GM21526 (cell line): ENCODE measurements at regions not wholly inside any gene's neighbourhood (a gene's known extent, or its start where the extent isn't known, plus 50 kb on each side); places are given as distances from the start of the nearest gene placed in this dataset.
"Not testable (repeated sequence)": the region's sequence is repeated elsewhere in the genome, so short reads cannot be mapped to it uniquely, and the experiment has no call there.

ENCODE experiments used
- ATAC-seq: cut with Tn5 transposase; IDR thresholded peaks from one replicate; pipeline ENCODE4 v1.9.1; 2021; ENCODE audit warnings: moderate library complexity; ENCODE audit not compliant: unreplicated experiment, low FRiP score

- ATAC-seq: no peak
Measured at GRCh38 chr1:222081859-222082258, 340.0 kb upstream of the DUSP10 start.

GRCh38 chr1:222079566-222079965 lies 337.7 kb upstream of the DUSP10 start:
- ATAC-seq: no peak

GRCh38 chr1:222077206-222077605 lies 335.3 kb upstream of the DUSP10 start:
- no peak for ATAC-seq

- no peak for ATAC-seq
Measured at GRCh38 chr1:222074317-222074716, 332.4 kb upstream of the DUSP10 start.

GRCh38 chr1:222073307-222073995 lies 331.6 kb upstream of the DUSP10 start:
- ATAC-seq: no peak

GRCh38 chr1:222071387-222071786 lies 329.5 kb upstream of the DUSP10 start:
- ATAC-seq: no peak

- ATAC-seq: no peak
Measured at GRCh38 chr1:222068937-222069336, 327.0 kb upstream of the DUSP10 start.

GRCh38 chr1:222068101-222068500 lies 326.2 kb upstream of the DUSP10 start:
- ATAC-seq: no peak

GRCh38 chr1:222066539-222066938 lies 324.6 kb upstream of the DUSP10 start:
- no peak for ATAC-seq

GRCh38 chr1:222065234-222065633 lies 323.3 kb upstream of the DUSP10 start:
- no peak for ATAC-seq

GRCh38 chr1:222064388-222065211 lies 322.7 kb upstream of the DUSP10 start:
- no peak for ATAC-seq

GRCh38 chr1:222062640-222063039 lies 320.8 kb upstream of the DUSP10 start:
- no peak for ATAC-seq

GRCh38 chr1:222061711-222062359 lies 319.9 kb upstream of the DUSP10 start:
- no peak for ATAC-seq

GRCh38 chr1:222060210-222060916 lies 318.5 kb upstream of the DUSP10 start:
- no peak for ATAC-seq

- no peak for ATAC-seq
Measured at GRCh38 chr1:222058249-222058648, 316.4 kb upstream of the DUSP10 start.

GRCh38 chr1:222057162-222057561 lies 315.3 kb upstream of the DUSP10 start:
- no peak for ATAC-seq

GRCh38 chr1:222054416-222054815 lies 312.5 kb upstream of the DUSP10 start:
- ATAC-seq: no peak

- no peak for ATAC-seq
Measured at GRCh38 chr1:222053790-222054294, 312.0 kb upstream of the DUSP10 start.

GRCh38 chr1:222051311-222051710 lies 309.4 kb upstream of the DUSP10 start:
- not testable (repeated sequence) for ATAC-seq

GRCh38 chr1:222049661-222050060 lies 307.8 kb upstream of the DUSP10 start:
- not testable (repeated sequence) for ATAC-seq

GRCh38 chr1:222049176-222049575 lies 307.3 kb upstream of the DUSP10 start:
- ATAC-seq: no peak
